Transverse colon (tissue), 4 donors: ENCODE measurements at regions not wholly inside any gene's neighbourhood (a gene's known extent, or its start where the extent isn't known, plus 50 kb on each side); places are given as distances from the start of the nearest gene placed in this dataset.

Experiments
- DNase-seq: peaks from one replicate; pipeline ENCODE4 v3.0.0-alpha.2; 2019
- H3K27ac ChIP-seq, 4 donors: fragments of 200-600 bp; sonication (generic); 2 replicates each; pipeline ENCODE4 v1.5.1; 2016 to 2018; ENCODE audit warnings: inconsistent platforms in 4 of 4
- H3K27me3 ChIP-seq: fragments of 200-600 bp; sonication (generic); 2 replicates; pipeline ENCODE4 v1.5.1; 2017; ENCODE audit warnings: inconsistent platforms
- H3K36me3 ChIP-seq, 4 donors: fragments of 200-600 bp; sonication (generic); 2 replicates each; pipeline ENCODE4 v1.5.1; 2017 to 2019; ENCODE audit warnings: inconsistent platforms in 4 of 4
- H3K4me1 ChIP-seq, 4 donors: fragments of 200-600 bp; sonication (generic); 2 replicates each; pipeline ENCODE4 v1.5.1; 2017 to 2020; ENCODE audit warnings: inconsistent platforms in 4 of 4
- H3K4me3 ChIP-seq, 4 donors: fragments of 200-600 bp; sonication (generic); 1 replicate in 1 of 4; 2 replicates in 3 of 4; pipeline versions ENCODE4 v1.5.1 to v1.6.1; 2017 to 2019; ENCODE audit warnings: inconsistent platforms in 4 of 4
- H3K9me3 ChIP-seq, 2 donors: fragments of 200-600 bp; sonication (generic); 2 replicates each; pipeline ENCODE4 v1.5.1; 2017 to 2019; ENCODE audit warnings: inconsistent platforms in 2 of 2
- EP300 ChIP-seq: sonication (generic); formaldehyde crosslinking; IDR thresholded peaks from one replicate; pipeline ENCODE4 v1.6.1; 2017; ENCODE audit warnings: antibody characterized with exemption, low read depth
- POLR2A ChIP-seq: fragments of 450-650 bp; IDR thresholded peaks from one replicate; pipeline ENCODE4 v1.6.1; 2016; ENCODE audit warnings: antibody characterized with exemption, mild to moderate bottlenecking, moderate library complexity
- POLR2AphosphoS5 ChIP-seq, 3 donors: sonication (generic); formaldehyde crosslinking; IDR thresholded peaks; one replicate each; pipeline ENCODE4 v1.6.1; 2016; ENCODE audit warnings: antibody characterized with exemption in 3 of 3
- WGBS, 2 donors: methylation state at CpG; one replicate each; pipeline ENCODE4 v1.1.5; 2018; ENCODE audit warnings: low coverage in 1 of 2; 5-methylcytosine and 5-hydroxymethylcytosine counted together
- in situ Hi-C, 4 donors: fragments of 200-750 bp; cut with MboI; loops; one replicate each; pipeline versions ENCODE4 v1.15.0 to v1.15.1; 2017; ENCODE audit warnings: low sequenced_read_pairs in 3 of 4, low pct_ligation_motif_present in 1 of 4, low pct_unique_long_range_greater_than_20kb in 1 of 4
- intact Hi-C: fragments of 100-400 bp; cut with DNase I; formaldehyde crosslinking; loops from one replicate; pipeline ENCODE4 v1.15.1; 2023; ENCODE audit warnings: low total_unique reads
- TF ChIP-seq, protein P1 (sequence below), 5 experiments: fragments of 200-600 bp in 3 of 5; fragments of 450-650 bp in 2 of 5; sonication (generic) in 3 of 5; IDR thresholded peaks; 1 replicate in 2 of 5; 2 replicates in 3 of 5; pipeline ENCODE4 v1.5.1; 2016 to 2017; ENCODE audit warnings: antibody characterized with exemption in 5 of 5, inconsistent platforms in 3 of 5, mild to moderate bottlenecking in 2 of 5, moderate library complexity in 1 of 5

DNA sequence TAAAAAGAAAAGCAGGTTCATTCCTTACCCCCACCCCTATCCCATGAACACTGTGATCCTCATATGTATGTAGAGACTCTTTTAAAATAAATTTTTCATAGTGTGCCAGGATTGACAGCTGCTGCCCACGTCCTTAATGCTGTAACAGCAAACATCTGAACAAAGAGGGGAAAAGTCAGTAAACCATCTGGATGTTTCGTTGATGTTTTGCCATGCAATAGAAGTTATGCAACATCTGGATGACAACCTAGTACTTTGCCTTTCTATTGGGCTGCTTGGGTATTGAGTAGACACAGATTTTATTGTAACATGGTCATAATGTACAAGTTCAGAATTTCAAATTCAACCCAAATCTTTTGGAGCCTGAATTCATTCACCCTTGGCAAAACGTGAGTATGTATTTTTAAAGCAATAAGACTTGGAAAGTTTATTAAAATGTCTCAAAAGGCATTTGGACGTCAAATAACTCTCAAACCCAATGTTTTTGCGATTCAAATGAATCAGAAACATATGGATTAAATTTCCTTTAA lies 500.3 kb downstream of the DHX35 start:
- no peaks in the 10 kb centered on the region for H3K9me3 ChIP-seq
- DNase-seq: no peak
- H3K27me3 ChIP-seq: no peaks in the 10 kb centered on the region
- H3K27ac ChIP-seq: no peak overlapping the region
- H3K4me1 ChIP-seq: no peaks in the 10 kb centered on the region
- H3K4me3 ChIP-seq: no peak overlapping the region
- intact Hi-C loops: no loop called here
- H3K36me3 ChIP-seq: no peaks in the 10 kb centered on the region
- TF ChIP-seq POLR2AphosphoS5 (IDR thresholded peaks at IDR 0.05): no peak
- TF ChIP-seq EP300: no peak
- TF ChIP-seq, protein P1, sequence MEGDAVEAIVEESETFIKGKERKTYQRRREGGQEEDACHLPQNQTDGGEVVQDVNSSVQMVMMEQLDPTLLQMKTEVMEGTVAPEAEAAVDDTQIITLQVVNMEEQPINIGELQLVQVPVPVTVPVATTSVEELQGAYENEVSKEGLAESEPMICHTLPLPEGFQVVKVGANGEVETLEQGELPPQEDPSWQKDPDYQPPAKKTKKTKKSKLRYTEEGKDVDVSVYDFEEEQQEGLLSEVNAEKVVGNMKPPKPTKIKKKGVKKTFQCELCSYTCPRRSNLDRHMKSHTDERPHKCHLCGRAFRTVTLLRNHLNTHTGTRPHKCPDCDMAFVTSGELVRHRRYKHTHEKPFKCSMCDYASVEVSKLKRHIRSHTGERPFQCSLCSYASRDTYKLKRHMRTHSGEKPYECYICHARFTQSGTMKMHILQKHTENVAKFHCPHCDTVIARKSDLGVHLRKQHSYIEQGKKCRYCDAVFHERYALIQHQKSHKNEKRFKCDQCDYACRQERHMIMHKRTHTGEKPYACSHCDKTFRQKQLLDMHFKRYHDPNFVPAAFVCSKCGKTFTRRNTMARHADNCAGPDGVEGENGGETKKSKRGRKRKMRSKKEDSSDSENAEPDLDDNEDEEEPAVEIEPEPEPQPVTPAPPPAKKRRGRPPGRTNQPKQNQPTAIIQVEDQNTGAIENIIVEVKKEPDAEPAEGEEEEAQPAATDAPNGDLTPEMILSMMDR (IDR thresholded peaks at IDR 0.05): no peak
- TF ChIP-seq POLR2A: no peak
- in situ Hi-C loops: no loop called here
- 68% methylated on average over 5 of the region's 5 CpGs for WGBS, 2 donors

DNA sequence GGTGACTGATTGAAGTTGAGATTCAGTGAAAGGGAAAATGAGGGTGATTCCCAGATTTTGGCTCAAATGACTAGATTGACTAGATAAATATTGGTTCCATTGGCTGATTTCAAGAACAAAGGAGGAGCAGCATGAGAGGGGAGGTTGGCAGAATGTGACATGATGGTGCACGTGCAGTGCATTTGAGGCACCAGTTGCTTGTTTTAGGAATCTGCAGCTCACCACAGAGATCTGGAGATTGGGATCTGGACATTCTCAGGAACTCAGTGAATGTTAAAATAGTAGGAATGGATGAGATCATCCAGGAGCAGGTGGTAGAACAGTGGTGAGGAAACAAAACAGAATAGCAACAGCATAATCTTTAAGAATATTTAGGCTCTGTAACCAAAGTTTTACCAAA lies 496.3 kb downstream of the DHX35 start:
- in situ Hi-C loops: no loop called here
- no peaks in the 10 kb centered on the region for H3K36me3 ChIP-seq
- H3K27me3 ChIP-seq: no peaks in the 10 kb centered on the region
- DNase-seq: no peak
- H3K4me3 ChIP-seq: no peak overlapping the region
- WGBS, 2 donors: 75 to 85% methylated on average over 1 of the region's 1 CpG
- H3K4me1 ChIP-seq: no peaks in the 10 kb centered on the region
- H3K27ac ChIP-seq: no peak overlapping the region
- no peaks in the 10 kb centered on the region for H3K9me3 ChIP-seq
- TF ChIP-seq POLR2A (no peak), EP300 (no peak), POLR2AphosphoS5 (IDR thresholded peaks at IDR 0.05) (no peak)
- TF ChIP-seq, protein P1 (IDR thresholded peaks at IDR 0.05): no peak
- intact Hi-C loops: no loop called here

DNA sequence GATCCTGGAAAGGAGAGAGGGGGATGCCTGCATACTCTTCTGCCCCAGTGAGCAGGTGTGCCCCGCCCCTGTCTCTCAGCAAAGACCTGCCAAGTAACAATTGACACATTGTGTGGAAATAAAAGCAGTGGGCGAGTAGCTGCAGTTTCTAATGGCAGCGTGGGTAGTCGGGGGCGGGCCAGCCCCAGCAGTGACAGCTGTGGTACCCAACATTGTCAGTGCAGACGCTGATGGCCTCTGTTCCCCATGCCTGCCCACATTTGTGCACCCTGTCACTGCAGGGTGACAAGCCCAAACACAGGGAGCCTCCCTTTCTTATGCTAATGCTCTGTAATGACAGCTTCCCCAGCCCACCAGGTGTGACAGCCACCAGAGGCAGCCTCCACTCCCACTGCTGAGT lies 491.7 kb downstream of the DHX35 start:
- no peak overlapping the region for H3K27ac ChIP-seq
- no peak for DNase-seq
- H3K4me3 ChIP-seq: no peak overlapping the region
- H3K4me1 ChIP-seq: no peaks in the 10 kb centered on the region
- no peaks in the 10 kb centered on the region for H3K36me3 ChIP-seq
- no peaks in the 10 kb centered on the region for H3K27me3 ChIP-seq
- 46% methylated on average over 6 of the region's 6 CpGs; no CpG with 5 or more reads in 1 of the 2 donors for WGBS, 2 donors
- TF ChIP-seq EP300 (no peak), POLR2AphosphoS5 (IDR thresholded peaks at IDR 0.05) (no peak), POLR2A (no peak)
- TF ChIP-seq, protein P1 (IDR thresholded peaks at IDR 0.05): no peak
- in situ Hi-C loops: no loop called here
- intact Hi-C loops: no loop called here
- no peaks in the 10 kb centered on the region for H3K9me3 ChIP-seq

DNA sequence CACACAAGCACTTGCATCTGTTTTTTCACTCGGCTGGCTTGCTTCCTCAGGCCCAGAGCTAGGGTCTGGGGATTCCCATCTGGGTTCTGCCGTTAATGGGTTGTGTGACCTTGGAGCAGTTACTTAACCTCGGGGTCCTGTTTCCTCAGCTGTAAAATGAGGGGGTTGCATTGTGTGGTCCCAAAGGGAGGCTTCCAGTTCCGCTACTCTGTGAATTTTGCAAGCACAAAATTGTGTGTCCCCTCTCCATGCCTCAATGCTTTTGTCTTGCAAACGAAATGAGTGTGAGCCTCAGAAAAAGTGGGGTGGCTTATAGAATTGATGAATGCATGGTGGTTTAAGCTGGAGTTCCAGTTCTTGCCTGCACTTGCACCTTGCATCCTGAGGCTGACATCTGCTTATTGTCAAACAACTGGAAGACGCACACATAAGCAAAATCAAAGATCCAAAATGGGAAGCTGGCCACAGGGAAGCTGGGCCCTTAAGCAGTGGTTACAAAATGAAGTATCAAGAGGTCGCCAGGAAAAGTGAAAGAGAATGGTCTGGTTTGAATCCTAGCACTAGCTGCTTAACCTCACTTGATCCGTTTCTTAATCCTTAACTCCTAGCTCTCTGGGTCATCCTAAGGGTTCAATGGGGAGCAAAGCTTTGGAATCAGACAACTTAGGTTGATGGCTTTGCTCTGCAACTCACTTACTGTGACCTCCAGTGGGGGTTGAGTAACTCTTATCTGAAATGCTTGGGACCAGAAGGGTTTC lies 490.6 kb downstream of the DHX35 start:
- no peaks in the 10 kb centered on the region for H3K9me3 ChIP-seq
- H3K4me3 ChIP-seq: no peak overlapping the region
- in situ Hi-C loops: no loop called here
- WGBS, 2 donors: 67 to 83% methylated on average over 1 to 8 of the region's 8 CpGs
- intact Hi-C loops: no loop called here
- no peaks in the 10 kb centered on the region for H3K36me3 ChIP-seq
- H3K4me1 ChIP-seq: no peaks in the 10 kb centered on the region
- no peak for DNase-seq
- H3K27me3 ChIP-seq: no peaks in the 10 kb centered on the region
- H3K27ac ChIP-seq: no peak overlapping the region
- TF ChIP-seq, protein P1 (IDR thresholded peaks at IDR 0.05): no peak
- no peak for TF ChIP-seq EP300
- no peak for TF ChIP-seq POLR2AphosphoS5 (IDR thresholded peaks at IDR 0.05)
- TF ChIP-seq POLR2A: no peak
